CD8-positive, alpha-beta memory T cell (primary cell): ENCODE measurements at regions not wholly inside any gene's neighbourhood (a gene's known extent, or its start where the extent isn't known, plus 50 kb on each side); places are given as distances from the start of the nearest gene placed in this dataset.

Experiments used
- CTCF ChIA-PET: fragments of 350-600 bp; sonication (Branson Sonifier 250); formaldehyde crosslinking; loops from one replicate; lab custom pipeline; 2021; ENCODE audit warnings: antibody characterized with exemption; lab: Charles Lee
- POLR2A ChIA-PET: fragments of 350-600 bp; sonication (Branson Sonifier 250); formaldehyde crosslinking; loops from one replicate; lab custom pipeline; 2021; ENCODE audit warnings: antibody characterized with exemption; lab: Charles Lee
- DNase-seq, 5 donors: peaks; one replicate each; pipeline versions ENCODE4 v3.0.0 to v3.0.0-alpha.2; 2020 to 2022; ENCODE audit warnings: mixed read lengths in 1 of 5
- H3K27ac ChIP-seq: one replicate; pipeline ENCODE4 v1.7.0; 2013; ENCODE audit warnings: low read depth, mild to moderate bottlenecking, low read length, moderate library complexity
- H3K27me3 ChIP-seq: 2 replicates; pipeline ENCODE4 v1.7.0; 2013; ENCODE audit warnings: low read length, mild to moderate bottlenecking; ENCODE audit not compliant: insufficient read depth, poor library complexity, severe bottlenecking
- H3K36me3 ChIP-seq: 2 replicates; pipeline ENCODE4 v1.7.0; 2013; ENCODE audit warnings: mild to moderate bottlenecking, low read length, moderate library complexity; ENCODE audit not compliant: insufficient read depth
- H3K4me1 ChIP-seq: 2 replicates; pipeline ENCODE4 v1.7.0; 2013; ENCODE audit warnings: mild to moderate bottlenecking, low read length, moderate library complexity; ENCODE audit not compliant: insufficient read depth
- H3K4me3 ChIP-seq: 2 replicates; pipeline ENCODE4 v1.7.0; 2013; ENCODE audit warnings: mild to moderate bottlenecking, low read length
- H3K9me3 ChIP-seq: 2 replicates; pipeline ENCODE4 v1.7.0; 2013; ENCODE audit warnings: mild to moderate bottlenecking, low read length
- H3K27ac Mint-ChIP-seq, 8 donors: one replicate each; pipeline ENCODE4 v1.8.0; 2020 to 2021; ENCODE audit warnings: mixed read lengths in 8 of 8, mild to moderate bottlenecking in 6 of 8, inconsistent platforms in 3 of 8, moderate library complexity in 3 of 8
- H3K27me3 Mint-ChIP-seq, 2 donors: one replicate each; pipeline ENCODE4 v1.8.0; 2020 to 2021; ENCODE audit warnings: mixed read lengths in 2 of 2, mild to moderate bottlenecking in 1 of 2, moderate library complexity in 1 of 2
- H3K36me3 Mint-ChIP-seq, 3 donors: one replicate each; pipeline ENCODE4 v1.8.0; 2020 to 2021; ENCODE audit warnings: mixed read lengths in 3 of 3, inconsistent platforms in 1 of 3, mild to moderate bottlenecking in 1 of 3
- H3K4me1 Mint-ChIP-seq, 3 donors: one replicate each; pipeline ENCODE4 v1.8.0; 2020 to 2021; ENCODE audit warnings: mixed read lengths in 3 of 3, inconsistent platforms in 1 of 3, mild to moderate bottlenecking in 1 of 3
- H3K4me3 Mint-ChIP-seq, 7 donors: one replicate each; pipeline ENCODE4 v1.8.0; 2020 to 2021; ENCODE audit warnings: mixed read lengths in 7 of 7, mild to moderate bottlenecking in 6 of 7, moderate library complexity in 4 of 7, inconsistent platforms in 2 of 7
- H3K9me3 Mint-ChIP-seq, 5 donors: one replicate each; pipeline ENCODE4 v1.8.0; 2020 to 2022; ENCODE audit warnings: mixed read lengths in 5 of 5, mild to moderate bottlenecking in 3 of 5, moderate library complexity in 2 of 5, inconsistent platforms in 1 of 5

GRCh38 chr4:35884714-35885480 lies 359.4 kb downstream of the ARAP2 start:
- H3K27ac ChIP-seq: no peak overlapping the region
- POLR2A ChIA-PET: no interaction called here

GRCh38 chr4:35897808-35898207 lies 346.5 kb downstream of the ARAP2 start:
- no peaks in the 10 kb centered on the region for H3K9me3 Mint-ChIP-seq
- H3K4me3 Mint-ChIP-seq: no peak overlapping the region
- no peaks in the 10 kb centered on the region for H3K36me3 ChIP-seq
- CTCF ChIA-PET: no interaction called here
- no peaks in the 10 kb centered on the region for H3K27me3 ChIP-seq
- H3K27me3 Mint-ChIP-seq: peaks cover 2 to 16% of the 10 kb centered on the region in 2 donors
- H3K27ac ChIP-seq: no peak overlapping the region
- no peaks in the 10 kb centered on the region for H3K4me1 ChIP-seq
- no peaks in the 10 kb centered on the region for H3K9me3 ChIP-seq
- no peak overlapping the region for H3K4me3 ChIP-seq
- no peaks in the 10 kb centered on the region for H3K4me1 Mint-ChIP-seq
- H3K27ac Mint-ChIP-seq: no peak overlapping the region
- no peak for DNase-seq
- POLR2A ChIA-PET: no interaction called here
- H3K36me3 Mint-ChIP-seq: no peaks in the 10 kb centered on the region

More at GRCh38 chr4:35884714-35885480, 359.4 kb downstream of the ARAP2 start:
- no peaks in the 10 kb centered on the region for H3K4me1 ChIP-seq
- H3K36me3 Mint-ChIP-seq: no peaks in the 10 kb centered on the region
- no peak overlapping the region for H3K27ac Mint-ChIP-seq
- no peak for DNase-seq
- no peaks in the 10 kb centered on the region for H3K27me3 ChIP-seq
- no peaks in the 10 kb centered on the region for H3K36me3 ChIP-seq
- no peak overlapping the region for H3K4me3 Mint-ChIP-seq
- H3K27me3 Mint-ChIP-seq: peaks cover 3 to 28% of the 10 kb centered on the region in 2 donors
- no peaks in the 10 kb centered on the region for H3K9me3 Mint-ChIP-seq
- H3K4me1 Mint-ChIP-seq: no peaks in the 10 kb centered on the region
- CTCF ChIA-PET: no interaction called here
- H3K4me3 ChIP-seq: no peak overlapping the region
- H3K9me3 ChIP-seq: no peaks in the 10 kb centered on the region

DNA sequence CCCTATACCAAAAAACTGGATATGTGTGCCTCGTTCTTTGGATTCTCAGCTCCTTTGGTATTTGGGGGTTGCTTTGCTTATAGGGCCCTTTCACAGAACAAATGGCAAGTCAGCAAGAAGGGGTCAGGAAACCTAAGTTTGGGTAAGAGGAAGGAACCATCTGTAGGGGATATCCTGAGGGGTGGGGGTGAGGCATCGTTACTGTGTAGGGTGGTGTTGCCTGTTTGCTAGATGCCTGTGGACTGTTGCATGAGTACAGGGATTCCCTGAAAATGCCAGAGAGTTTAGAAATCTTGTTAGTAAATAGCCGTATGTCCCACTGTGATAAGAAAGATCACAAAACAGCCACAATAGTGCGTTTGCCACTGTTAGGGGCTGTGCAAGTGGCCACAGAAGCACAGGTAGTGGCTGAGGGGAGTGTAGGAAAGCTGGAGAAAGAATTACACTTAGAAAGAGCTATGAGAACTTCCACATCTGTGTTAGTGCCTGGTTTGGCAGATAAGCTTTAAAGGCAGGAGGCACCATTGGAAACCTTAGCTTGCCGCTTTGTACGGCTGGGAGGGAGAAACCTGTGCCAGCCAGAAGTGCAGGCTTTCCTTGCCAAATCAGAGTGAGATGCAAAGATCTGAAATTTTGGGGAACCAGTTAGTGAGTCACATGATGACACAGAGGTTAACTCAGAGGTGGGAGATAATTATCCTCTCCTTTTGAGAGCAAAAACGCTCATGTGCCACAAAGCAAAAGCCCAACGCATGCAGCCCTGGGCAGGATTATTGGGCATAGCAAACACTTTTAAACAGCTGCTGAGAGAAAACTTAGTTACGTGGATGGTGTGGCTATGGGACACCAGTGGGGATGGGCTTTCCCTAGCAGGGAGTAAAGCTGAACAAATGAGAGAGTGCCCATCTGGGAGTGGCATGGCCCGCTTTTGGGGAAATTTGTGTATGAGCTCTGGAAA lies 343.7 kb downstream of the ARAP2 start:
- no peak for DNase-seq
- Histone ChIP-seq H3K27me3 (no peaks in the 10 kb centered on the region), H3K4me1 (no peaks in the 10 kb centered on the region), H3K4me3 (no peak overlapping the region), H3K36me3 (no peaks in the 10 kb centered on the region), H3K27ac (no peak overlapping the region), H3K9me3 (no peaks in the 10 kb centered on the region)
- no peaks in the 10 kb centered on the region for H3K4me1 Mint-ChIP-seq
- ChIA-PET CTCF (no interaction called here), POLR2A (no interaction called here)
- no peaks in the 10 kb centered on the region for H3K9me3 Mint-ChIP-seq
- no peak overlapping the region for H3K4me3 Mint-ChIP-seq
- H3K27ac Mint-ChIP-seq: no peak overlapping the region
- H3K27me3 Mint-ChIP-seq: peaks cover 0 to 16% of the 10 kb centered on the region in 2 donors
- H3K36me3 Mint-ChIP-seq: no peaks in the 10 kb centered on the region

GRCh38 chr4:35912174-35912573 lies 332.1 kb downstream of the ARAP2 start:
- H3K27ac Mint-ChIP-seq: no peak overlapping the region
- H3K9me3 Mint-ChIP-seq: no peaks in the 10 kb centered on the region
- no peaks in the 10 kb centered on the region for H3K36me3 ChIP-seq
- ChIA-PET CTCF (no interaction called here), POLR2A (no interaction called here)
- H3K9me3 ChIP-seq: no peaks in the 10 kb centered on the region
- no peak overlapping the region for H3K4me3 Mint-ChIP-seq
- H3K36me3 Mint-ChIP-seq: no peaks in the 10 kb centered on the region
- H3K4me3 ChIP-seq: no peak overlapping the region
- H3K4me1 ChIP-seq: no peaks in the 10 kb centered on the region
- no peaks in the 10 kb centered on the region for H3K27me3 ChIP-seq
- no peak overlapping the region for H3K27ac ChIP-seq
- H3K27me3 Mint-ChIP-seq: peaks cover 0 to 3% of the 10 kb centered on the region in 2 donors
- H3K4me1 Mint-ChIP-seq: peaks cover 0 to 5% (median 4%) of the 10 kb centered on the region in 3 donors
- DNase-seq: no peak

- no peak overlapping the region for H3K27ac ChIP-seq
- POLR2A ChIA-PET: no interaction called here
- no peaks in the 10 kb centered on the region for H3K9me3 Mint-ChIP-seq
Observed at GRCh38 chr4:35918491-35918977, 325.8 kb downstream of the ARAP2 start.

GRCh38 chr4:35925806-35926205 lies 318.5 kb downstream of the ARAP2 start:
- Histone ChIP-seq H3K36me3 (no peaks in the 10 kb centered on the region), H3K9me3 (no peaks in the 10 kb centered on the region), H3K4me1 (no peaks in the 10 kb centered on the region), H3K27ac (no peak overlapping the region), H3K4me3 (no peak overlapping the region), H3K27me3 (no peaks in the 10 kb centered on the region)
- Mint-ChIP-seq H3K4me1 (no peaks in the 10 kb centered on the region), H3K36me3 (no peaks in the 10 kb centered on the region), H3K9me3 (no peaks in the 10 kb centered on the region), H3K27me3 (peaks cover 0 to 7% of the 10 kb centered on the region in 2 donors), H3K27ac (peak overlapping the region in 1 of 8 donors; percentile 14), H3K4me3 (no peak overlapping the region)
- ChIA-PET POLR2A (no interaction called here), CTCF (no interaction called here)
- no peak for DNase-seq

More at GRCh38 chr4:35918491-35918977, 325.8 kb downstream of the ARAP2 start:
- Histone ChIP-seq H3K36me3 (no peaks in the 10 kb centered on the region), H3K4me3 (no peak overlapping the region), H3K27me3 (no peaks in the 10 kb centered on the region), H3K9me3 (no peaks in the 10 kb centered on the region), H3K4me1 (no peaks in the 10 kb centered on the region)
- H3K4me3 Mint-ChIP-seq: no peak overlapping the region
- CTCF ChIA-PET: no interaction called here
- DNase-seq: no peak
- H3K4me1 Mint-ChIP-seq: peaks cover 0 to 5% (median 4%) of the 10 kb centered on the region in 3 donors
- no peak overlapping the region for H3K27ac Mint-ChIP-seq
- H3K27me3 Mint-ChIP-seq: peaks cover 0 to 1% of the 10 kb centered on the region in 2 donors
- H3K36me3 Mint-ChIP-seq: no peaks in the 10 kb centered on the region

- no peaks in the 10 kb centered on the region for H3K9me3 Mint-ChIP-seq
- CTCF ChIA-PET: no interaction called here
Observed at GRCh38 chr4:35926788-35927187, 317.5 kb downstream of the ARAP2 start.

GRCh38 chr4:35933901-35934300 lies 310.4 kb downstream of the ARAP2 start:
- no peaks in the 10 kb centered on the region for H3K36me3 ChIP-seq

More at GRCh38 chr4:35926788-35927187, 317.5 kb downstream of the ARAP2 start:
- H3K4me3 Mint-ChIP-seq: no peak overlapping the region
- no peak overlapping the region for H3K4me3 ChIP-seq
- POLR2A ChIA-PET: no interaction called here
- no peaks in the 10 kb centered on the region for H3K4me1 ChIP-seq
- H3K27me3 Mint-ChIP-seq: peaks cover 0 to 7% of the 10 kb centered on the region in 2 donors
- no peaks in the 10 kb centered on the region for H3K27me3 ChIP-seq
- no peaks in the 10 kb centered on the region for H3K9me3 ChIP-seq
- no peaks in the 10 kb centered on the region for H3K36me3 Mint-ChIP-seq
- no peaks in the 10 kb centered on the region for H3K36me3 ChIP-seq
- no peak overlapping the region for H3K27ac Mint-ChIP-seq
- no peak overlapping the region for H3K27ac ChIP-seq
- no peak for DNase-seq
- no peaks in the 10 kb centered on the region for H3K4me1 Mint-ChIP-seq

More at GRCh38 chr4:35933901-35934300, 310.4 kb downstream of the ARAP2 start:
- Mint-ChIP-seq H3K4me3 (no peak overlapping the region), H3K27me3 (peaks cover 0 to 9% of the 10 kb centered on the region in 2 donors), H3K36me3 (no peaks in the 10 kb centered on the region), H3K27ac (no peak overlapping the region), H3K9me3 (no peaks in the 10 kb centered on the region), H3K4me1 (no peaks in the 10 kb centered on the region)
- Histone ChIP-seq H3K4me3 (no peak overlapping the region), H3K27me3 (no peaks in the 10 kb centered on the region), H3K9me3 (no peaks in the 10 kb centered on the region), H3K27ac (no peak overlapping the region), H3K4me1 (no peaks in the 10 kb centered on the region)
- DNase-seq: no peak
- POLR2A ChIA-PET: no interaction called here
- CTCF ChIA-PET: interaction anchor here (1.0 kb wide), 1 partner anchor 18 kb away, joined by 3 read pairs; no protein-coding TSS in a partner anchor
